HepG2 (cell line): ENCODE measurements at regions not wholly inside any gene's neighbourhood (a gene's known extent, or its start where the extent isn't known, plus 50 kb on each side); places are given as distances from the start of the nearest gene placed in this dataset.

Source experiments
- ATAC-seq: fragments of 200-7000 bp; cut with Tn5 transposase; 3 replicates; pipeline ENCODE4 v1.9.1; 2020; ENCODE audit warnings: mild to moderate bottlenecking, moderate library complexity
- BruUV-seq: library from RNA; stranded (reverse); fragments of 400-500 nt; replicated peaks from 2 replicates; lab custom pipeline; 2021; lab: Mats Ljungman, UMichigan
- CTCF ChIA-PET: fragments of 300-600 bp; formaldehyde crosslinking; extraction: SDS; loops from one replicate; lab custom pipeline; 2021; ENCODE audit warnings: low total read pairs, inconsistent platforms, low intra/inter-chr PET ratio; lab: Yijun Ruan, JAX
- POLR2A ChIA-PET: fragments of 350-600 bp; sonication (Branson Sonifier 250); formaldehyde crosslinking; loops from one replicate; lab custom pipeline; 2020; ENCODE audit warnings: antibody characterized with exemption, inconsistent platforms; lab: Yijun Ruan, JAX
- DNase-seq: peaks from one replicate; pipeline ENCODE4 v3.0.0-alpha.2; 2015; ENCODE audit warnings: low spot score
- FAIRE-seq: peaks from 3 replicates; lab custom pipeline; 2011; peaks lifted over from hg19 to GRCh38; lab: Jason Lieb, UNC
- H2AFZ ChIP-seq: one replicate; pipeline ENCODE4 v1.6.1; 2011; ENCODE audit warnings: low read length, inconsistent platforms
- H3K27ac ChIP-seq: fragments of 300-600 bp; 3 replicates; pipeline ENCODE4 v1.8.0; 2011; ENCODE audit warnings: mixed run types, mild to moderate bottlenecking, mixed read lengths, low read length, inconsistent platforms; ENCODE audit not compliant: insufficient read depth; ENCODE audit errors: extremely low read length
- H3K27me3 ChIP-seq, 2 experiments: fragments of 200-600 bp in 1 of 2; 2 replicates in 1 of 2; 3 replicates in 1 of 2; pipeline versions ENCODE4 v1.6.0 to v1.8.0; 2011; ENCODE audit warnings: low read length in 2 of 2, mild to moderate bottlenecking in 2 of 2, moderate library complexity in 2 of 2, inconsistent platforms in 1 of 2; ENCODE audit not compliant: insufficient read depth in 2 of 2, control insufficient read depth in 1 of 2
- H3K36me3 ChIP-seq, 2 experiments: fragments of 200-600 bp in 1 of 2; replicated peaks in 1 of 2; 2 replicates in 1 of 2; 3 replicates in 1 of 2; pipeline versions ENCODE4 v1.5.1 to v1.8.0; 2011; ENCODE audit warnings: low read length in 2 of 2, inconsistent platforms in 1 of 2; ENCODE audit not compliant: insufficient read depth in 2 of 2, control insufficient read depth in 1 of 2
- H3K4me1 ChIP-seq: 2 replicates; pipeline ENCODE4 v1.5.1; 2012; ENCODE audit warnings: low read length, inconsistent platforms; ENCODE audit not compliant: insufficient read depth
- H3K4me2 ChIP-seq: 2 replicates; pipeline ENCODE4 v1.6.0; 2011; ENCODE audit warnings: low read depth, low read length, inconsistent platforms
- H3K4me3 ChIP-seq, 3 experiments: fragments of 200-600 bp in 1 of 3; sonication (generic), shearing (Covaris generic) in 1 of 3; replicated peaks in 1 of 3; 2 replicates each; pipeline ENCODE4 v1.5.1; 2011 to 2016; ENCODE audit warnings: low read length in 3 of 3, inconsistent platforms in 2 of 3, low read depth in 2 of 3, mild to moderate bottlenecking in 2 of 3, control low read depth in 1 of 3, mixed read lengths in 1 of 3; ENCODE audit not compliant: insufficient read depth in 1 of 3
- H3K79me2 ChIP-seq: one replicate; pipeline ENCODE4 v1.6.1; 2011; ENCODE audit warnings: low read length, inconsistent platforms; ENCODE audit not compliant: insufficient read depth
- H3K9ac ChIP-seq: 2 replicates; pipeline ENCODE4 v1.6.0; 2011; ENCODE audit warnings: mild to moderate bottlenecking, low read depth, low read length, inconsistent platforms; ENCODE audit not compliant: insufficient read depth
- H3K9me3 ChIP-seq: 2 replicates; pipeline ENCODE4 v1.5.1; 2012; ENCODE audit warnings: mild to moderate bottlenecking, low read length
- H4K20me1 ChIP-seq: 2 replicates; pipeline ENCODE4 v1.6.0; 2011; ENCODE audit warnings: inconsistent platforms, mild to moderate bottlenecking, low read length, moderate library complexity; ENCODE audit not compliant: insufficient read depth
- ARID5B ChIP-seq: IDR thresholded peaks from 2 replicates; pipeline ENCODE4 v1.4.0; 2020; ENCODE audit warnings: mild to moderate bottlenecking, missing genetic modification reagents
- CCAR2 ChIP-seq: fragments of 200-400 bp; formaldehyde crosslinking; optimal IDR thresholded peaks from 2 replicates; pipeline ENCODE3; 2018; ENCODE audit warnings: low read depth, mild to moderate bottlenecking, low read length, moderate library complexity
- CENPT ChIP-seq: sonication (generic); formaldehyde crosslinking; IDR thresholded peaks from 2 replicates; pipeline ENCODE4 v1.8.0; 2022; ENCODE audit warnings: low read depth, mild to moderate bottlenecking, moderate library complexity, missing genetic modification reagents
- DMAP1 ChIP-seq: IDR thresholded peaks from 2 replicates; pipeline ENCODE4 v1.6.1; 2016
- HNF1B ChIP-seq: sonication (generic); formaldehyde crosslinking; IDR thresholded peaks from 2 replicates; pipeline ENCODE4 v1.5.1; 2020; ENCODE audit warnings: mild to moderate bottlenecking, moderate library complexity, missing genetic modification reagents
- HNRNPH1 ChIP-seq: fragments of 200-400 bp; formaldehyde crosslinking; optimal IDR thresholded peaks from 2 replicates; pipeline ENCODE3; 2017; ENCODE audit warnings: mild to moderate bottlenecking, low read depth, low read length
- HOXA5 ChIP-seq: sonication (generic); formaldehyde crosslinking; IDR thresholded peaks from 2 replicates; pipeline ENCODE4 v1.4.0; 2020; ENCODE audit warnings: missing genetic modification reagents
- PRDM15 ChIP-seq: sonication (generic); formaldehyde crosslinking; IDR thresholded peaks from 2 replicates; pipeline ENCODE4 v1.4.0; 2020; ENCODE audit warnings: missing genetic modification reagents
- SMARCE1 ChIP-seq: fragments of 450-650 bp; IDR thresholded peaks from 2 replicates; pipeline ENCODE4 v1.6.1; 2017; ENCODE audit warnings: borderline replicate concordance
- ZBTB46 ChIP-seq: sonication (generic); formaldehyde crosslinking; IDR thresholded peaks from 2 replicates; pipeline ENCODE4 v1.4.0; 2020; ENCODE audit warnings: mild to moderate bottlenecking, missing genetic modification reagents, borderline replicate concordance
- ZNF292 ChIP-seq: sonication (generic); formaldehyde crosslinking; IDR thresholded peaks from 2 replicates; pipeline ENCODE4 v1.8.1; 2022; ENCODE audit warnings: mild to moderate bottlenecking, low read depth, missing genetic modification reagents, borderline replicate concordance
- WGBS: methylation state at CpG from one replicate; pipeline ENCODE4 v1.1.6; 2017; ENCODE audit warnings: low lambda C conversion rate; 5-methylcytosine and 5-hydroxymethylcytosine counted together
- in situ Hi-C: cut with HindIII; loops from 2 replicates; pipeline ENCODE4 v1.10.0; 2017; ENCODE audit warnings: low pct_unique_long_range_greater_than_20kb; ENCODE audit not compliant: extremely low pct_ligation_motif_present
- intact Hi-C: fragments of 100-400 bp; cut with micrococcal nuclease; formaldehyde crosslinking; loops from one replicate; pipeline ENCODE4 v1.10.0; 2022; ENCODE audit not compliant: unreplicated experiment
- TF ChIP-seq, protein P1 (sequence below): sonication (generic); formaldehyde crosslinking; IDR thresholded peaks from 2 replicates; pipeline ENCODE4 v1.8.1; 2023; ENCODE audit warnings: mild to moderate bottlenecking, missing genetic modification reagents

DNA sequence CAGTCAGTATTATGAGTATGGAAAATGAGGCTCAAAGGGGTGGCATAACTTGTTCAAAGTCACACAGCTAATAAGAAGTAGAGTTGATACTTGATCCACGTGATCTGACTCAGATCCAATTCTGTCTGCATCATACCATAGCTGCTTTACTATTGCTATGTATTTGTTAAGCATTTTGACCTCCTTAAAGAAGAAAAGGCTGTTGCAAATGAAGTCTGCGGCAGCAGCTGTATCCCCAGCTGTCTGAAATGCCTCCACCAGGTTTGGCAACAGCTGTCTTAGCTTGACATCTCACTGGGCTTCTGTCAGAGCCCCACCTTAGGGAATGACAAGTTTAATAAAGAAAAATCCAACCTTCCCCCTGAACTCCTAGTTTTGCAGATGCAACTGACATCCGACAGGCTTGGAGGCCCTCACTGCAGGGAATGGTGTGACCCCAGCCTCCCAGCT, 75.6 kb upstream of the SLC44A1 start (continued):
- TF ChIP-seq ARID5B (CRISPR knock-in tag) (no peak), HOXA5 (CRISPR knock-in tag) (no peak), DMAP1 (CRISPR knock-in tag) (no peak), HNRNPH1 (no peak), ZNF292 (CRISPR knock-in tag) (no peak), HNF1B (CRISPR knock-in tag) (no peak)

- Histone ChIP-seq H3K27ac (no peak overlapping the region), H3K4me1 (peaks cover 13% of the 10 kb centered on the region), H3K4me2 (no peak overlapping the region), H2AFZ (no peak overlapping the region), H4K20me1 (no peaks in the 10 kb centered on the region), H3K9ac (no peak overlapping the region), H3K79me2 (no peaks in the 10 kb centered on the region), H3K36me3 (no peaks in the 10 kb centered on the region), H3K9me3 (no peaks in the 10 kb centered on the region), H3K4me3 (no peak overlapping the region), H3K27me3 (no peaks in the 10 kb centered on the region)
- ChIA-PET POLR2A (no interaction called here), CTCF (no interaction called here)
- BruUV-seq = no TSS peak
- WGBS = 15% methylated on average over 1 of the region's 1 CpG
- intact Hi-C loops (no loop called here), in situ Hi-C loops (no loop called here)
- no peak for ATAC-seq
- DNase-seq = no peak
- FAIRE-seq = no peak
- TF ChIP-seq ZBTB46 (CRISPR knock-in tag) (no peak), SMARCE1 (no peak), CENPT (no peak), PRDM15 (no peak), CCAR2 (no peak)
- TF ChIP-seq, protein P1, sequence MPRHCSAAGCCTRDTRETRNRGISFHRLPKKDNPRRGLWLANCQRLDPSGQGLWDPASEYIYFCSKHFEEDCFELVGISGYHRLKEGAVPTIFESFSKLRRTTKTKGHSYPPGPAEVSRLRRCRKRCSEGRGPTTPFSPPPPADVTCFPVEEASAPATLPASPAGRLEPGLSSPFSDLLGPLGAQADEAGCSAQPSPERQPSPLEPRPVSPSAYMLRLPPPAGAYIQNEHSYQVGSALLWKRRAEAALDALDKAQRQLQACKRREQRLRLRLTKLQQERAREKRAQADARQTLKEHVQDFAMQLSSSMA (CRISPR knock-in tag) = no peak
Measured at GRCh38 chr9:105171076-105171475, 73.4 kb upstream of the SLC44A1 start.
